HG03575 (cell line): ENCODE measurements at regions not wholly inside any gene's neighbourhood (a gene's known extent, or its start where the extent isn't known, plus 50 kb on each side); places are given as distances from the start of the nearest gene placed in this dataset.
A peak's percentile ranks its signal among the peaks of the same experiment; 100 is the strongest.
"Not testable (repeated sequence)": the region's sequence is repeated elsewhere in the genome, so short reads cannot be mapped to it uniquely, and the experiment has no call there.

Experiments used
- ATAC-seq: cut with Tn5 transposase; IDR thresholded peaks from one replicate; pipeline ENCODE4 v1.9.1; 2021; ENCODE audit not compliant: unreplicated experiment, insufficient number of reproducible peaks, low FRiP score; ENCODE audit errors: extremely low read depth

DNA sequence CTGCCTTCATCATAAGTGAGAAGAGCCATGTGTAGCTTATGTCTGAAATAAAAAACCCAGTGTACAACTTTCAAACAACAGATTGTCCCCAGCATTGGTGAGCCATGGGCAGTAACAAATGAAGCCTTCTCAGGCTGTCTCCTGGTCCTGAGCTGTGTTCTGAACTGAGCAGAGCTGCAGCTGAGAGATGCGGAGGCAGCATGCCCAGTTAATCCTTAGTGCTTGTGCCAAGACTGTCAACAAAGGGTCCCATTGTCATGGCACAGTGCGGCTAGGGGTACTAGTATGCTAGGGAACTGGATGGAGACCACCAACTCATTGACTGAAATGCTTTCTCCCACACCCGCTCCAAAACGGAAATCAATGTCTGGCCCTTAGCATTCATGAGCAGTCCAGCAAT, 154.3 kb downstream of the RMST start:
- no peak for ATAC-seq

DNA sequence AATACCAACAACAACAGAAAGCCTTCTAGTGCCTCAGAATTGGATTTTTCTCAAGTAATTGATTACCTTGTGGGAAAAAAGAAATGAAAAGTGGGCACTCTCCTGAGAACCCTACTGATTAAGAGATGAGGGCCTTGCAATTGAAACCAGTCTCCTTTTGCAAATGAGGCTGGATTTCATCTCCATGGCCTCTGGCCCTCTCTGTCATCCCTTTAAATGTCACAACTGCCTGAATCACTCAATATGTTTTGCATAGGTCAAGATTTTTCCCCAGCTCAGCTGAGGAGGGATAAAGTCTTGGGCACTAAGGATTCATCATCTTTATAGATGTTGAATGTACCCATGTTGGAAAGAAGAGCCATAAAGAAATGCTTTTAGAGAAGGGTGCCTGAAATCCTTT, 166.4 kb downstream of the RMST start:
- no peak for ATAC-seq

DNA sequence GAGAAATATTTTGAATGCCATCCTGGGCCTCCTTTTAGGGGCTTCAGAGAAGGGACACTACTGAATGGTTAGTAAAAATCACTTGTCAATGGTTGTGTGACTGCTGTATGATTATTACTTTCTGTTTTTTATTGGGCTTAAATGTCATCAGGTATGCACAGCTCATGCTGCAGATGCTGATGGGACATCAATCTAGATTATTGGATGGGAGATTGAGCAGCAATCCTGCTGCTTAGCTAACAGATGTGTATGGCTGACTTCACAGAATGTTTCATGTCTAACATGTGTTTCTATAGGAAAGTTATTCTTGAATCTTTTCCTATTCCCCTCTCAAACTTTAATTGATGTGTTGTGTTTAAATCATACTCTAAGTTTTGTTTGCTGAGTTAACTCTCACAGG, 166.8 kb downstream of the RMST start:
- no peak for ATAC-seq

DNA sequence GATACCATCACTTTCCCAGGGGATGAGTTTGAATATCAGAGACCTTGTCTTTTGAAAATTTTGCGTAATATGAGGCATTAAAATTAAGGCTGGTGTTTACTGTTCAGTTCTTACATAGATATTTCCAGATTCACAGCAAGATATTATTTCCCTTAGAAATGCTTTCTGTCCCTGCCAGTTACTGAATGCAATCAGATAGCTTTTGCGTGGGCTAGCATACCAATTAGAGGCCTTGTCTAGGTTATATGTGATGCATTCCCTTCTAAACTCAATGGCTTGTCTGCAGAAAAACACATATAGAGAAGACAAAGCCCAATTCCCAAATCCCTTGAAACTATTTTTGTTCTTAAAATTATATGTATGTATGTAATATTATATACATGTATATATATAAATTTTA, 167.8 kb downstream of the RMST start:
- no peak for ATAC-seq

DNA sequence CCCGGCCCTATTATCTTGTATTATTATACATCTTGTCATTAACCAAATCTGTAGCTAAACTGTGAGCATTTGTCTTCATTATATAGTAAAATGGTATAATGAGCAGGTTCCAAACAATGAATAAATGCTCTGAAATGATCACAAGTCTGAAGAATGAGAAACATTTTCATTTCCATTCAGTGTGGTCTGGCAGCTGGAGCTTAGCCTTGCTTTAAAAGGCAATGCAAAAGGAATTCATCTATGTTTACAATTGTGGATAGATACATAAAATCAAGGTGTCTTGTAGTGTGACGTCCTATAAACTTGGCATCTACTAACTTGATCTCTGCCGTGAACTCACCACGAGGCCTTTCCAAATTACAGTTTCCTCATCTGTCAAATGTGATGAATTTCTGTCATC, 168.3 kb downstream of the RMST start:
- no peak for ATAC-seq

DNA sequence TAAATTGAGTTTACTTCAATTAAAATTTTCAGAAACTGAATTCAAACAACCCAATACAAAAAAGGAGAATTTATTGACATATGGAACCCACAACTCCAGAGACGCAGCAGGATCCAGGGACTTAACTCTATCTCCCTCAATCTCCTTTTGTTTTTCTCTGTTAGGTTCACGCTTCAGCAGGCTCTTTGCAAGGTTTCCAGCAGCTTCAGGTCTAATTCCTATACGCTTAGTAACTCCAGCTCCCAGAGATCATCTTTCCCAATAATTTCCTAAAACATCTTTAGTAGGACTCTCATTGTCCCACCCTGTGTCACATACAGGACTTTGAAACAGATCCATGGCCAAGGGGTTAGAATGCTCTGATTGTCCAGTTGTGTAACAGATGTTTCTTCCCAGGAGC, 175.2 kb downstream of the RMST start:
- ATAC-seq: no peak

DNA sequence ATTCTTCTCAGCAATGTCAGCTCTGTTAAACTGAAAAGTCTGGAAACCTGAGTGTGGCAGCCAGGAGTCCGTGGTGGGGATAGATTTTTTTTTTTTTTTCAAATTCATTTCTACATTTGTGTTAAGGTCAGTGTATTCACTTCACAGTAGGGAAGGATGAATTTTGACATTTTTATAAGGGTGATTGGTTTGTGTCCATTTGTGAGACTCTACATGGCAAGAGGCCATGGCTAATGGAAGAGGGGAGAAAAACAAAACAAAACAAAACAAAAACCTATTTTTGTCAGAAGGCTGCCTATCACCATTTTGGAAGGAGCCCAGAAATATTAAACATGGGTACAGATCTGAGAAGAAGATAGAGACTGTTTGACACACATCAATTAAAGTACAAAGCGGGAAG, 176.1 kb downstream of the RMST start:
- ATAC-seq: no peak

DNA sequence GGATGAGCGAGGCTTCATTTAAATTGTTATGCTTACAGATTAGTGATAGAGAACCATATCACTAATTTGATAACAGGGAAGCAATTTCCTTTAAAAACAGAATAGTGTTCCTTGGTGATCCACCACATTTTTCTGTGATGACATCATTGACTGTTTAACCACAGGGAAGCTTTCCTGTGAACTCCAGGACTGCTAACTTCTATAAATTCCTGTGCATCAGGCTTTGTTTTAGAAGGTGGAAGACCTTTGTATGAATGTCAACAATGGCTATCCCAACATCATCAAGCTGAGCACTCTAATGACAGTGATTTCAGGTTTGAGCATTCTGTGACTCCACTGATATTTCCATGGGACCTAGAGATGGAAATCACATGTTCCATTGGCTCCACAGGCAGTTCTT, 177.1 kb downstream of the RMST start:
- ATAC-seq: no peak

DNA sequence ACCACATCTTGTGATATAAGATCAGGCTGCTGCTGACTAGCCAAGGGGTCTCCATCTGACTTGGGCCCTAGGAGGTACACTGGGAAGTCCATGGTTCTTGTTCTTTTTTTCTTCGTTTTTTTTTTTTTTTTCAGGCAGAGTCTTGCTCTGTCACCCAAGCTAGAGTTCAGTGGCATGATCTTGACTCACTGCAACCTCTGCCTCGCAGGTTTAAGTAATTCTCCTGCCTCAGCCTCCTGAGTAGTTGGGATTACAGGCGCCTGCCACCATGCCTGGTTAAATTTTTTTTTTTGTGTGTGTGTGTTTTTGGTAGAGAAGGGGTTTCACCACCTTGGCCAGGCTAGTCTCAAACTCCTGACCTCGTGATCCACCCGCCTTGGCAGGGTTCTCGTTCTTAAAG, 178.2 kb downstream of the RMST start:
- no peak for ATAC-seq

DNA sequence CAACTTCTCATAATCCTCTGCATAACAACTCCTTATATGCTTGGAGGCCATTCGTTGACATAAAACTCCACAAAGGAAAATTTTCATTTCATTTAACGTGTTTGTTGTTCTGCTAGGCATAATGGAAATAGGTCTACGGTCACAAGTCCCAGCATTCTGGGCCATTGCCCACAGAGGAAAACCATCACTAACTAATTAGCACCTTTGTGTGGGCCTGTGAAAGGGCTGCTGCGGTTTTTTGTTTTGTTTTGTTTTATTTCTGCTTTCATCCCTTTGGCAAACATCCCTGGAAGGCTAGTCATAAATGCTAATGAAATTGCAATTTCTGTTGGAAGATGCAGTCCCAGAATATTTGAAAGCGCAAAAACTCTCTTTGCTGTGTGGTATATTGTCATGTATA, 180.3 kb downstream of the RMST start:
- ATAC-seq: no peak

DNA sequence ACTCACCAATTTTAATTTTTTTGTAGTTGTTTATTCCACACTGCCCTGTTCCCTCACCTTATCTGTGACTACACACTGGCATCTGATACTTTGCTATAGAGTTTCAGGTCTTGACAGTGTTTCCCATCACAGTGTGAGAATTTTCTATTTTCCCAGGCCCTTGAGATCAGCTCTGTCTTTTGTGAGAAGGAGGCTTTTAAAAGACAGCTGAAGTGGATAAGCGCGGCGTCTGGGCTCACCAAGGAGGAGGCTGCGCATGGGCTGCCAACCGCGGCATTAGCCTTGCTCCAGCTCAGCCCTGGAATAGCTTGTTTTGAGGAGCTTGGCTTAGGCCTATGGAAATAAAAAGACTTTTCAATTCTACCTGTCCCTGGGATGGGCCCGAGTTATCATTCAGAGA, 181.3 kb downstream of the RMST start:
- ATAC-seq: no peak

DNA sequence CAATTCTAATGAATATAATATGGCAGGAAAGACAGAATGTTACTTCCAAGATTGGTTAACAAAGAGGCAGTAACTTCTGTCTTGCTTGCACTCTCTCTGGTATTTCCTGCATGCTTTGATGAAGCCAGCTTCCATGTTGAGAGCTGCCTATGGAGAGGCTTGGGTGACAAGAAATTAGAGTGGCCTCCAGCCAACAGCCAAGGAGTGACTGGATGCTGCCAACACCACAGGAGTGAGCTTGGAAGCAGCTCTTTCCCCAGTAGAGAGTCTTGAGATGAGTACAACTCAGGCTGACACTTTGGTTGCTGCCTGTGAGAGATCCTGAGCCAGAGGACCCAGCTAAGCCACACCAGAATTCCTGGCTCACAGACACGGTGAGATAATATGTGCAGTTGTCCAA, 183.1 kb downstream of the RMST start:
- no peak for ATAC-seq

DNA sequence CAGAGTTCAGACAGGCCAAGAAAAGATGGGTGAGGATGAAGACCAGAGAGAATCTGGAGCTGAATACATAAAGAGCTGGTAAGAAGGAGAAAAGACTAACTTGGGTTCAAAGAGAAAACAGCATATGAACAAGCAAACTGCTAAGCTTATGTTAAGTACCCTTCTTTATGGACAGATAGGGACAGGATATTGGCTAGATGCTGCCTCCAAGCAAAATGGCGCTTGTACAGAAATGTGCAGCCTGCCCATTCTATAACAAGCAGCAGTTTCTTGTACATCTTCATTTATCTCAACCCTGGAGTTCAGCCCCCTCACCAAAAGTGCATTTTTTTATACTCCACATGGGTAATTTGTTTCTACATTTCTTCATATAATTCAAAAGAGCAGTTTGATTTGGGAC, 184.5 kb downstream of the RMST start:
- ATAC-seq: no peak

DNA sequence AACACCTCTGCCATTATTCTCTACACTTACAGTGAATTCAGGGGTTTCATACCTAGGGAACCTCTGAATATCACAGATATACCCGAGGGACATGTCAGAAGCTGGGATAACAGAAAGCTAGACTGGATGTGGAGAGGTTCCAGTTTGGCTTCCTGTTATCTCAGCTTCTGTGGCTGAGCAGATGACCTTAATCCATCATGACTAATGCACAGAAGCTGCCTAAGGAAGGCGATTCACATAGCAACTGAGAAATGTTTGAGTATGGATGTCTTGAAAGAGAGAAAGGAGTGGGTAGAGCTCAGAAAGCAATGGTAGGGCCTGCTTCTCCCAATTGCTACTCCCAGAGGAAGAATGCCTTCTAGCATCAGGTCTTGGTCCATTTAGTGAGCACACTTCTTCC, 187.6 kb downstream of the RMST start:
- no peak for ATAC-seq

DNA sequence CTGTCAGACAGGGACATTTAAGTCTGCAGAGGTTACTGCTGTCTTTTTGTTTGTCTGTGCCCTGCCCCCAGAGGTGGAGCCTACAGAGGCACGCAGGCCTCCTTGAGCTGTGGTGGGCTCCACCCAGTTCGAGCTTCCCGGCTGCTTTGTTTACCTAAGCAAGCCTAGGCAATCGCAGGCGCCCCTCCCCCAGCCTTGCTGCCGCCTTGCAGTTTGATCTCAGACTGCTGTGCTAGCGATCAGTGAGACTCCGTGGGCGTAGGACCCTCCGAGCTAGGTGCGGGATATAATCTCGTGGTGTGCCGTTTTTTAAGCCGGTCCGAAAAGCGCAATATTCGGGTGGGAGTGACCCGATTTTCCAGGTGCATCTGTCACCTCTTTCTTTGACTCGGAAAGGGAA, 193.9 kb downstream of the RMST start:
- not testable (repeated sequence) for ATAC-seq

DNA sequence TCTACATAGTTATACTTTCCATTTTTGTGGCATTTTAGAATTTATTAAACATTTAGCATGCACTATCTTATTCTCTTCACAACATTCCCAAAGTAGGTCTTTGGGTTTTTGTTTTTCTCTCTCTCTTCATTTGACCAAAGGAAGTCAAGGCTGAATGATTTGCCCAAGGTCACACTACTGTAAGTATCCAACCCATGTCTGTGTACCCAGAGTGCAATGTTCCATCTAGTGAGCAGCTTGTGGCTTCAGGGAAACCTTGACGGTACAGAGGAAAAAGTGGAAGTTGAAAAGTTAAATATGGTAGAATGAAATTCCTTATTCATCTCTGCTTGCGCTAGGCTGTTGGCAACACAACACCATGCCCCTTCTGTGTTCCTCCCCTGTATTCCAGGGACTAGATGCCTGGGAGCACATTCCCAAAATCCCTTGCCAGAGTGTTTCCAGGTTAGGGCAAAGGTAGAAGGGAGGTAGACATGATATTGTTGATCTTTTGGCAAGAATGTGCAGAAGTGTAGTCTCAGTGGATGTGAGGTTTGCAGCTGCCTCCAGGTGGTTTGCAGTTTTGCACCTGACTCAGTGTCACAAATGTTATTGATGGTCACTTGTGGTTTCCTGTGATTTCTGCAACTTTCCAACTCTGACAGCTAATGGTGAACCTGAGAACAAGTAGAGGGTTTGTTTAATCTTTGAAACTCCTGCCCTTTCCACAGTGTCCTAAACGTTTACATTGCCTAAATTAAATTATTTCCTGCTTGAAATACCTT, 196.7 kb downstream of the RMST start:
- no peak for ATAC-seq

DNA sequence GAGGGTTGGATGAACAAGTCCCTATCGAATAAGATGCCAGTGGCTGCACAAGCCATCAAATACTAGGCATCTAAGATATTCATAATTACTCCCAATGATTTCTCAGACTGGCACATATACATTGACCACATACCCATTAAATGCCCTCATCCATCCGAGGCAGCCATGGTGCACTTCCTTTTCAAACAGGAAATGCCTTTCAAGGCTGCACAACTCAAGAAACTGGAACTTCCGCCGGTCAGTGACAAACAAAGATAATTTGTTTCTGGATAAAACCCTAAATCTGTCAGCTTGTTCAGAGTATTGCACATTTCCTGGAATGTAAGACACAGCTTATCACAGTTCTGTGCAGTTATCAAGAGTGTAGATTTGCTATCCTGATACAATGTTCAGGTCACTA, 203.7 kb downstream of the RMST start:
- ATAC-seq: no peak

DNA sequence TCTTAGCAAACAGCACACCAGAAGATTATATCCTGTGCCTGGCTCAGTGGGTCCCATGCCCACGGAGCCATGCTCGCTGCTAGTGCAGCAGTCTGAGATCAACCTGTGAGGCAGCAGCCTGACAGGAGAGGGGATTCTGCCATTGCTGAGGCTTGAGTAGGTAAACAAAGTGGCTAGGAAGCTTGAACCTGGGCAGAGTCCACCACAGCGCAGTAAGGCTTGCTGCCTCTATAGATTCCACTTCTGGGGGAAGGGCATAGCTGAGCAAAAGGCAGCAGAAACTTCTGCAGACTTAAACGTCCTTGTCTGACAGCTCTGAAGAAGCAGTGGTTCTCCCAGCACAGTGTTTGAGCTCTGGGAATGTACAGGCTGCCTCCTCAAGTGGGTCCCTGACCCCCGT, 210.3 kb downstream of the RMST start:
- ATAC-seq: no peak

DNA sequence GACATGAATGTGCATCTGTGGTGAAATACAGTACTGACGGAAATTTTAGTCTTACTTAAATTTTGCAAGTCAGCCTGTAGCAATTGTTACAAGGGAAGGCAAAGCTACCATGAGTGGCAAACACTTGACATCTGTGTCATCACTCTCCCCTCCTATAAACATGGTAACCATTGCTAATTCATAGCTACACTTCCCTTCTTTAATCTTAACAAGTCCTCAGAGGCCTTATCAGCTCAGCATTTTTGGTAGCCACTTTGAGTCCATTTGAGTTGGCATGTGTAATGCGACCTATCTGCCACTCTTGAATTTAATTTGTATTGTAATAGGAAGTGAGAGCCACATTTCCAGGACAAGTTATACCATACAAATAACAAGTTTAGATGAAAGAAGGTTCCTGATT, 218.1 kb downstream of the RMST start:
- no peak for ATAC-seq

DNA sequence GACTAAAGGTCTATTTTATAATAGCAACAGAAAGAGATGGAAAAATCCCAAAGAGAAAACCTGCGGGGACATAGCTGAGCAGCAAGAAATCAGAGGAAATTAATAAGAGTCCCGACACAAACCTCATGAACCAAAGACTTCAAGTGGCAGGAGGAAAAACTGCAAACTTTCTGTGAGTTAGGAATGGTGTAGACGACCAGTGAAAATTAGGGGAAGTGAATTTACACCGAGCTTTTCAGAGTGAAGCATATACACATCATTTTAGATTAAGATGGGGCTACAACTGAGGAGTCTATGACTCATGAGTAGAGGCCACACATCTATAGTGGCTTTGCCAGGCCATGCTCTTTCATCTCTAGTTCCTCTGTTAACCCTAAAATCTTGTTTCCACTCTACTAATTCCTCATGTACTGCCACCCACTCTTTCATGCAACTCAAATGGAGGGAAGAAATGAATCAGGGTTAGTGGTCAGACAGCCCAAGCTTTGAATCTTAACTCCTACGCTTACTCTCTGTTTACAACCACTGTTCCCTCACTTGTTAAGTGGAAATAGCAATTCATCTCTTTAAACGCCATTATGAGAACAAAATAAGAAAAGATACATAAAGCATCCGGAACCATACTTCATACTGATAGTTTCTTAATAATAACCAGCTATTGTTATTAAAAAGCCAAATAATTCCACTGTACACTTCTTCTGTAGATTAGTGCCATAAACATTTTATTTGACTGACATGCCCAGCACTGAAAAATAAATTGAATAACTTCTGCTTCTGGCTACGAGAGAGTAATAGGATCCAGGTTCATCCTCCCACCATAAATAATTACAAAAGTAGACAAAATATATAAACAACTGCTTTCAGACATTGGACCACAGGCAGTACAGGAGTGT, 219.3 kb downstream of the RMST start:
- peak; percentile 93 for ATAC-seq
